Spinal cord (tissue), 10 donors: ENCODE measurements at regions not wholly inside any gene's neighbourhood (a gene's known extent, or its start where the extent isn't known, plus 50 kb on each side); places are given as distances from the start of the nearest gene placed in this dataset. TPM values are rescaled to one million over a fixed set of nuclear protein-coding genes. Genes with fewer than 3 reads are reported as not detected.
"Not testable (repeated sequence)": the region's sequence is repeated elsewhere in the genome, so short reads cannot be mapped to it uniquely, and the experiment has no call there.

Experiments
- DNase-seq, 6 donors: peaks; one replicate each; pipeline versions ENCODE4 v3.0.0 to v3.0.0-alpha.2; 2013 to 2015; ENCODE audit warnings: low spot score in 6 of 6, low read depth in 4 of 6
- H3K27ac ChIP-seq: one replicate; pipeline ENCODE4 v1.5.1; 2013; ENCODE audit warnings: low read depth, low read length, control low read depth
- H3K27me3 ChIP-seq: one replicate; pipeline ENCODE4 v1.6.1; 2013; ENCODE audit warnings: low read length; ENCODE audit not compliant: control insufficient read depth, insufficient read depth
- H3K36me3 ChIP-seq: one replicate; pipeline ENCODE4 v1.6.1; 2013; ENCODE audit warnings: low read length; ENCODE audit not compliant: control insufficient read depth, insufficient read depth
- H3K4me1 ChIP-seq: one replicate; pipeline ENCODE4 v1.6.1; 2013; ENCODE audit warnings: low read length; ENCODE audit not compliant: control insufficient read depth, insufficient read depth
- H3K4me3 ChIP-seq: one replicate; pipeline ENCODE4 v1.5.1; 2013; ENCODE audit warnings: low read depth, low read length, control low read depth
- H3K9me3 ChIP-seq: one replicate; pipeline ENCODE4 v1.6.1; 2013; ENCODE audit warnings: low read length; ENCODE audit not compliant: control insufficient read depth, insufficient read depth
- WGBS: methylation state at CpG from one replicate; pipeline ENCODE4 v1.1.5; 2013; ENCODE audit warnings: missing lambda C conversion rate; ENCODE audit not compliant: insufficient coverage; 5-methylcytosine and 5-hydroxymethylcytosine counted together
- small RNA-seq: library from RNA; depleted of rRNA; stranded (forward); fragments of <200 nt; gene quantifications from one replicate; pipeline ENCODE3, GENCODE V24; 2014; ENCODE audit warnings: low replicate concordance
- donor health status: healthy.

DNA sequence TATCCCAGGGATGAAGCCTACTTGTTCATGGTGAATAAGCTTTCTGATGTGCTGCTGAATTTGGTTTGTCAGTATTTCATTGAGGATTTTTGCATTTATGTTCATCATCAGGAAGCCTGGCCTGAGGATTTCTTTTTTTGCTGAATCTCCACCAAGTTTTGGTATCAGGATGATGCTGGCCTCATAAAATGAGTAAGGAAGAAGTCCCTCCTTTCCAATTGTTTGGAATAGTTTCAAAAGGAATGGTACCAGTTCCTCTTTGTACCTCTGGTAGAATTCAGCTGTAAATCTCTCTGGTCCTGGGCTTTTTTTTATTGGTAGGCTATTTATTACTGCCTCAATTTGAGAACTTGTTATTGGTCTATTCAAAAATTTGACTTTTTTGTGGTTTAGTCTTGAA, 51.4 kb upstream of the GRID2 start:
- not testable (repeated sequence) for H3K27ac ChIP-seq, H3K9me3 ChIP-seq, H3K27me3 ChIP-seq, DNase-seq, H3K4me3 ChIP-seq, H3K4me1 ChIP-seq, H3K36me3 ChIP-seq

DNA sequence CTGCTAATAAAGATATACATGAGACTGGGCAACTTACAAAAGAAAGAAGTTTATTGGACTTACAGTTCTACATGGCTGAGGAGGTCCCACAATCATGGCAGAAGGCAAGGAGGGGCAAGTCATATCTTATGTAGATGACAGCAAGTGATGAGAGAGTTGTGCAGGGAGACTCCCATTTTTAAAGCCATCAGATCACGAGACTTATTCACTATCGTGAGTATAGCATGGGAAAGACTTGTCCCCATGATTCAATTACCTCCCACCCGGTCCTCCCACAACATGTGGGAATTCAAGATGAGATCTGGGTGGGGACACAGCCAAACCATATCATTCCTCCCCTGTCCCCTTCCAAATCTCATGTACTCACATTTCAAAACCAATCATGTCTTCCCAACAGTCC, 50.9 kb upstream of the GRID2 start:
- Histone ChIP-seq H3K4me1 (no peaks in the 10 kb centered on the region), H3K4me3 (no peak overlapping the region), H3K27me3 (no peaks in the 10 kb centered on the region), H3K9me3 (peaks cover 2% of the 10 kb centered on the region), H3K27ac (no peak overlapping the region), H3K36me3 (no peaks in the 10 kb centered on the region)
- no CpG with 5 or more reads among the region's 3 CpGs for WGBS
- DNase-seq = no peak

DNA sequence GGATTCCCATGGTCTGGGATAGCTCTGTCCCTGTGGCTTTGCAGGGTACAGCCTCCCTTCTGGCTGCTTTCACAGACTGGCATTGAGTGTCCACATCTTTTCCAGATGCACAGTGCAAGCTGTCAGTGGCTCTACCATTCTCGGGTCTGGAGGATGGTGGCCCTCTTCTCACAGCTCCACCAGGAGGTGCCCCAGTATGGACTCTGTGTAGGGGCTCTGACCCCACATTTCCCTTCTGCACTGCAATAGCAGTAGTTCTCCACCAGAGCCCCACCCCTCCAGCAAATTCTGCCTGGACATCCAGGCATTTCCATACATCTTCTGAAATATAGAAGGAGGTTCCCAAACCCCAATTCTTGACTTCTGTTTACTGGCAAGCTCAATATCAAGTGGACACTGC, 50.2 kb upstream of the GRID2 start:
- peaks cover 2% of the 10 kb centered on the region for H3K9me3 ChIP-seq
- no peaks in the 10 kb centered on the region for H3K36me3 ChIP-seq
- H3K4me1 ChIP-seq = no peaks in the 10 kb centered on the region
- 100% methylated on average over 1 of the region's 1 CpG for WGBS
- no peak overlapping the region for H3K4me3 ChIP-seq
- H3K27ac ChIP-seq = no peak overlapping the region
- H3K27me3 ChIP-seq = no peaks in the 10 kb centered on the region
- DNase-seq = no peak

Small RNAs in the stretch of these regions (small RNA-seq; reads per million reads assigned to genes)
- not detected for gene KRT19P6
